ENCODE measurements at regions not wholly inside any gene's neighbourhood (a gene's known extent, or its start where the extent isn't known, plus 50 kb on each side); places are given as distances from the start of the nearest gene placed in this dataset.
"Not testable (repeated sequence)": the region's sequence is repeated elsewhere in the genome, so short reads cannot be mapped to it uniquely, and the experiment has no call there.

GRCh38 chr11:39536323-39536722 is 1923.1 kb downstream of the LRRC4C start:
- DNase-seq (ENCODE audit: low read depth, low spot score); H3K27ac ChIP-seq (ENCODE audit: control insufficient read depth, insufficient read depth); H3K36me3 ChIP-seq (ENCODE audit: control insufficient read depth in 2 of 2, insufficient read depth in 2 of 2, low read length in 1 of 2); H3K79me2 ChIP-seq (ENCODE audit: control insufficient read depth, insufficient read depth, low read length); H3K4me1 ChIP-seq (ENCODE audit: control insufficient read depth, insufficient read depth, low read length); ATAC-seq; H3K4me2 ChIP-seq (ENCODE audit: control insufficient read depth, insufficient read depth); RAD21 ChIA-PET (ENCODE audit: unreplicated experiment); SMC1A ChIA-PET (ENCODE audit: uncharacterized antibody, unreplicated experiment); POLR2A ChIA-PET; intact Hi-C loops (cut with micrococcal nuclease; ENCODE audit: unreplicated experiment); H2AFZ ChIP-seq (ENCODE audit: control insufficient read depth, low read depth, low read length); CTCF ChIA-PET; H3K4me3 ChIP-seq; H3K27me3 ChIP-seq (replicated peaks in 1 of 2; ENCODE audit: control insufficient read depth in 2 of 2, insufficient read depth in 2 of 2, low read length in 1 of 2); BruUV-seq (replicated peaks); H4K20me1 ChIP-seq (ENCODE audit: control insufficient read depth, insufficient read depth); H3K9ac ChIP-seq (ENCODE audit: control insufficient read depth, insufficient read depth, low read length); H3K9me3 ChIP-seq (replicated peaks; ENCODE audit: control insufficient read depth, insufficient read depth, low read length); FAIRE-seq; in situ Hi-C loops (cut with MboI): not testable (repeated sequence)
- WGBS (ENCODE audit: insufficient coverage, insufficient replicate concordance, low lambda C conversion rate, missing lambda C conversion rate), result 14% methylated on average over 8 of the region's 8 CpGs
